ENCODE measurements at regions not wholly inside any gene's neighbourhood (a gene's known extent, or its start where the extent isn't known, plus 50 kb on each side); places are given as distances from the start of the nearest gene placed in this dataset.

- no peaks in the 10 kb centered on the region for H3K27me3 ChIP-seq
- WGBS (ENCODE audit: low lambda C conversion rate, missing lambda C conversion rate): 82% methylated on average over 16 of the region's 16 CpGs
- no peaks in the 10 kb centered on the region for H3K36me3 ChIP-seq (replicated peaks; ENCODE audit: insufficient read depth, low read depth)
- H3K9me3 ChIP-seq (ENCODE audit: low read depth): no peaks in the 10 kb centered on the region
- TF ChIP-seq CTCF (IDR thresholded peaks at IDR 0.05; ENCODE audit: poor library complexity) (no peak), EZH2 (IDR thresholded peaks at IDR 0.05; ENCODE audit: borderline replicate concordance) (no peak), EZH2phosphoT487 (IDR thresholded peaks at IDR 0.05; ENCODE audit: low read depth, severe bottlenecking, unreplicated experiment) (no peak)
- H3K9me2 ChIP-seq (replicated peaks; ENCODE audit: insufficient read depth): no peaks in the 10 kb centered on the region
- no peak overlapping the region for H2AFZ ChIP-seq
- H3K4me2 ChIP-seq: no peak overlapping the region
- DNase-seq (ENCODE audit: low spot score): no peak
- no peaks in the 10 kb centered on the region for H3K4me1 ChIP-seq (ENCODE audit: insufficient read depth)
- no peaks in the 10 kb centered on the region for H3K79me2 ChIP-seq
- no peak overlapping the region for H3K27ac ChIP-seq
- H4K20me1 ChIP-seq (ENCODE audit: insufficient read depth, poor library complexity, severe bottlenecking): no peaks in the 10 kb centered on the region
- no peak overlapping the region for H3K4me3 ChIP-seq
Observed at GRCh38 chr11:70637186-70637800, 239.0 kb downstream of the CTTN start.

GRCh38 chr11:70637949-70638583, 239.7 kb downstream of the CTTN start:
- no peak for DNase-seq (ENCODE audit: low spot score)
- Histone ChIP-seq H4K20me1 (ENCODE audit: insufficient read depth, poor library complexity, severe bottlenecking) (no peaks in the 10 kb centered on the region), H3K27me3 (no peaks in the 10 kb centered on the region), H3K9me3 (ENCODE audit: low read depth) (no peaks in the 10 kb centered on the region), H3K27ac (no peak overlapping the region), H3K36me3 (replicated peaks; ENCODE audit: insufficient read depth, low read depth) (no peaks in the 10 kb centered on the region), H3K9me2 (replicated peaks; ENCODE audit: insufficient read depth) (no peaks in the 10 kb centered on the region), H3K4me1 (ENCODE audit: insufficient read depth) (no peaks in the 10 kb centered on the region), H2AFZ (no peak overlapping the region), H3K79me2 (no peaks in the 10 kb centered on the region), H3K4me3 (no peak overlapping the region), H3K4me2 (no peak overlapping the region)
- 85% methylated on average over 18 of the region's 18 CpGs for WGBS (ENCODE audit: low lambda C conversion rate, missing lambda C conversion rate)
- TF ChIP-seq EZH2phosphoT487 (IDR thresholded peaks at IDR 0.05; ENCODE audit: low read depth, severe bottlenecking, unreplicated experiment) (no peak), CTCF (IDR thresholded peaks at IDR 0.05; ENCODE audit: poor library complexity) (no peak), EZH2 (IDR thresholded peaks at IDR 0.05; ENCODE audit: borderline replicate concordance) (no peak)

GRCh38 chr11:70640408-70640807, 242.1 kb downstream of the CTTN start:
- no peaks in the 10 kb centered on the region for H4K20me1 ChIP-seq (ENCODE audit: insufficient read depth, poor library complexity, severe bottlenecking)
- DNase-seq (ENCODE audit: low spot score): no peak
- WGBS (ENCODE audit: low lambda C conversion rate, missing lambda C conversion rate): 90% methylated on average over 8 of the region's 8 CpGs

More at GRCh38 chr11:70640408-70640807, 242.1 kb downstream of the CTTN start:
- H3K4me1 ChIP-seq (ENCODE audit: insufficient read depth): no peaks in the 10 kb centered on the region
- TF ChIP-seq CTCF (IDR thresholded peaks at IDR 0.05; ENCODE audit: poor library complexity): no peak
- TF ChIP-seq EZH2phosphoT487 (IDR thresholded peaks at IDR 0.05; ENCODE audit: low read depth, severe bottlenecking, unreplicated experiment): no peak
- TF ChIP-seq EZH2 (IDR thresholded peaks at IDR 0.05; ENCODE audit: borderline replicate concordance): no peak
- H3K4me3 ChIP-seq: no peak overlapping the region
- H3K36me3 ChIP-seq (replicated peaks; ENCODE audit: insufficient read depth, low read depth): no peaks in the 10 kb centered on the region
- no peak overlapping the region for H2AFZ ChIP-seq
- H3K27ac ChIP-seq: no peak overlapping the region
- no peaks in the 10 kb centered on the region for H3K9me2 ChIP-seq (replicated peaks; ENCODE audit: insufficient read depth)
- H3K27me3 ChIP-seq: no peaks in the 10 kb centered on the region
- no peaks in the 10 kb centered on the region for H3K79me2 ChIP-seq
- H3K4me2 ChIP-seq: no peak overlapping the region
- H3K9me3 ChIP-seq (ENCODE audit: low read depth): no peaks in the 10 kb centered on the region
